ENCODE measurements at regions not wholly inside any gene's neighbourhood (a gene's known extent, or its start where the extent isn't known, plus 50 kb on each side); places are given as distances from the start of the nearest gene placed in this dataset.

- TF ChIP-seq CTCF (IDR thresholded peaks at IDR 0.05): no peak
- ATAC-seq (ENCODE audit: low FRiP score): no peak
- no peak for DNase-seq (ENCODE audit: low spot score)
Measured at GRCh38 chr3:18225709-18226108, 199.4 kb downstream of the SATB1 start.

- ATAC-seq (ENCODE audit: low FRiP score) (no peak), DNase-seq (ENCODE audit: low spot score) (no peak)
- no peak for TF ChIP-seq CTCF (IDR thresholded peaks at IDR 0.05)
Measured at GRCh38 chr3:18224426-18224825, 200.7 kb downstream of the SATB1 start.

- no peak for TF ChIP-seq CTCF (IDR thresholded peaks at IDR 0.05)
- ATAC-seq (ENCODE audit: low FRiP score) (no peak), DNase-seq (ENCODE audit: low spot score) (no peak)
Measured at GRCh38 chr3:18223974-18224373, 201.2 kb downstream of the SATB1 start.

GRCh38 chr3:18223571-18223970, 201.6 kb downstream of the SATB1 start:
- TF ChIP-seq CTCF (IDR thresholded peaks at IDR 0.05): no peak
- DNase-seq (ENCODE audit: low spot score) (no peak), ATAC-seq (ENCODE audit: low FRiP score) (no peak)

- DNase-seq (ENCODE audit: low spot score): no peak
- no peak for ATAC-seq (ENCODE audit: low FRiP score)
- no peak for TF ChIP-seq CTCF (IDR thresholded peaks at IDR 0.05)
Measured at GRCh38 chr3:18222686-18223085, 202.5 kb downstream of the SATB1 start.

GRCh38 chr3:18217507-18218174, 207.5 kb downstream of the SATB1 start:
- TF ChIP-seq CTCF (IDR thresholded peaks at IDR 0.05): no peak
- ATAC-seq (ENCODE audit: low FRiP score) (no peak), DNase-seq (ENCODE audit: low spot score) (no peak)

- ATAC-seq (ENCODE audit: low FRiP score) (no peak), DNase-seq (ENCODE audit: low spot score) (no peak)
- TF ChIP-seq CTCF (IDR thresholded peaks at IDR 0.05): no peak
Measured at GRCh38 chr3:18216996-18217395, 208.1 kb downstream of the SATB1 start.
